Ureter (tissue), 1 donor: ENCODE measurements at regions not wholly inside any gene's neighbourhood (a gene's known extent, or its start where the extent isn't known, plus 50 kb on each side); places are given as distances from the start of the nearest gene placed in this dataset.
A peak's percentile ranks its signal among the peaks of the same experiment; 100 is the strongest.

Experiments used
- DNase-seq: peaks from one replicate; pipeline ENCODE4 v3.0.0-alpha.2; 2020; ENCODE audit warnings: low spot score
- donor health status: DM: yes; HTN: yes; CAD: no.

- DNase-seq, result no peak
These were observed 75.6 kb upstream of the BCL11B start for GRCh38 chr14:99347561-99347960.

- DNase-seq, result no peak
These were observed 74.6 kb upstream of the BCL11B start for GRCh38 chr14:99346470-99347080.

GRCh38 chr14:99345472-99345871 is 73.5 kb upstream of the BCL11B start:
- no peak for DNase-seq

- DNase-seq, result no peak
These were observed 72.2 kb upstream of the BCL11B start for GRCh38 chr14:99344051-99344758.

GRCh38 chr14:99342906-99343305 is 70.9 kb upstream of the BCL11B start:
- no peak for DNase-seq

- DNase-seq, result no peak
These were observed 70.2 kb upstream of the BCL11B start for GRCh38 chr14:99342204-99342603.

- DNase-seq, result no peak
These were observed 67.6 kb upstream of the BCL11B start for GRCh38 chr14:99339551-99339950.

GRCh38 chr14:99338313-99338712 is 66.3 kb upstream of the BCL11B start:
- DNase-seq, result no peak

- no peak for DNase-seq
These were observed 62.0 kb upstream of the BCL11B start for GRCh38 chr14:99333841-99334635.

GRCh38 chr14:99333214-99333613 is 61.2 kb upstream of the BCL11B start:
- no peak for DNase-seq

- no peak for DNase-seq
These were observed 59.8 kb upstream of the BCL11B start for GRCh38 chr14:99331811-99332210.

- no peak for DNase-seq
These were observed 58.6 kb upstream of the BCL11B start for GRCh38 chr14:99330316-99331240.

GRCh38 chr14:99329711-99330315 is 57.8 kb upstream of the BCL11B start:
- DNase-seq, result no peak

GRCh38 chr14:99327458-99328250 is 55.7 kb upstream of the BCL11B start:
- DNase-seq, result peak; percentile 20

- DNase-seq, result peak; percentile 14
These were observed 55.1 kb upstream of the BCL11B start for GRCh38 chr14:99327050-99327449.

- peak; percentile 25 for DNase-seq
These were observed 54.2 kb upstream of the BCL11B start for GRCh38 chr14:99326041-99326710.

GRCh38 chr14:99325591-99325990 is 53.6 kb upstream of the BCL11B start:
- peak; percentile 31 for DNase-seq

- DNase-seq, result peak; percentile 28
These were observed 53.0 kb upstream of the BCL11B start for GRCh38 chr14:99325016-99325415.

- DNase-seq, result no peak
These were observed 52.3 kb upstream of the BCL11B start for GRCh38 chr14:99324291-99324690.
